Thyroid gland (tissue), 4 donors: ENCODE measurements at regions not wholly inside any gene's neighbourhood (a gene's known extent, or its start where the extent isn't known, plus 50 kb on each side); places are given as distances from the start of the nearest gene placed in this dataset.

Experiments used
- CTCF ChIP-seq, 6 experiments: fragments of 200-600 bp in 3 of 6; fragments of 450-650 bp in 3 of 6; sonication (generic) in 3 of 6; IDR thresholded peaks; one replicate each; pipeline ENCODE4 v1.5.1; 2016 to 2019; ENCODE audit warnings: antibody characterized with exemption in 6 of 6, mild to moderate bottlenecking in 2 of 6, inconsistent platforms in 1 of 6, moderate library complexity in 1 of 6
- POLR2A ChIP-seq, 2 donors: fragments of 450-650 bp; IDR thresholded peaks; one replicate each; pipeline ENCODE4 v1.6.1; 2017; ENCODE audit warnings: antibody characterized with exemption in 2 of 2, mild to moderate bottlenecking in 2 of 2, moderate library complexity in 1 of 2

DNA sequence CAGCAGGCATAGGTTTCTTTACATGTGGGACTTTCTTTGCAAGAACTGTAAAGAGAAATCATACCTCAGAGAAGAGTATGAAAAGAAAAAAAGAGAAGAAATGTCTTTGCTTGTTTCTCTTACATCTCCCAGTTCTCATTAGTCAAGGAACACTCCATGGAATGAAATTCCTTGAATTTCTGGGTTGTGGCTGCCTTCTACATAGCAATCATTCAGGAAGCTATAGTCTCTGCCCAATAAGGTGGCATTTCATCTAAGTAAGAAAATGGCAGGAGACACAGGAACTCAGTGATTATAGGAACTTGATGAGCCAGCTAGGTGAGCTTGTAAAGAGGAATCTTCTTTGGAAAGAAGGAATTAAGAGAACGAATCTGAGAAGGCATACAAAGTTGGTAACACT, 197.0 kb upstream of the FKBP1C start:
- TF ChIP-seq CTCF (IDR thresholded peaks at IDR 0.05) = no peak
- no peak for TF ChIP-seq POLR2A (IDR thresholded peaks at IDR 0.05)
